H1 (cell line): ENCODE measurements at regions not wholly inside any gene's neighbourhood (a gene's known extent, or its start where the extent isn't known, plus 50 kb on each side); places are given as distances from the start of the nearest gene placed in this dataset.

Experiments used
- CTCF ChIA-PET: fragments of 300-600 bp; sonication (Branson Sonifier 250); formaldehyde crosslinking; loops from one replicate; lab custom pipeline; 2021; ENCODE audit not compliant: partially characterized antibody; lab: Charles Lee
- POLR2A ChIA-PET: fragments of 300-600 bp; sonication (Branson Sonifier 250); formaldehyde crosslinking; loops from one replicate; lab custom pipeline; 2021; ENCODE audit warnings: inconsistent platforms; ENCODE audit not compliant: partially characterized antibody; lab: Charles Lee
- DNase-seq, 2 experiments: peaks; one replicate each; pipeline versions ENCODE4 v3.0.0 to v3.0.0-alpha.2; 2010 to 2022; ENCODE audit warnings: low spot score in 2 of 2, low read depth in 1 of 2, mixed read lengths in 1 of 2
- FAIRE-seq: peaks from 2 replicates; lab custom pipeline; 2011; peaks lifted over from hg19 to GRCh38; lab: Jason Lieb, UNC
- H2AFZ ChIP-seq: 2 replicates; pipeline ENCODE4 v1.8.1; 2012; ENCODE audit warnings: low read length, inconsistent platforms
- H2AK5ac ChIP-seq: 2 replicates; pipeline ENCODE4 v1.6.1; 2013; ENCODE audit warnings: low read depth, low read length
- H2BK120ac ChIP-seq: replicated peaks from 2 replicates; pipeline ENCODE3; 2013; ENCODE audit warnings: low read depth, low read length, inconsistent platforms
- H2BK12ac ChIP-seq: 2 replicates; pipeline ENCODE4 v1.6.1; 2013; ENCODE audit warnings: low read depth, low read length
- H2BK15ac ChIP-seq: 2 replicates; pipeline ENCODE4 v1.6.1; 2013; ENCODE audit warnings: low read length
- H2BK20ac ChIP-seq: 2 replicates; pipeline ENCODE4 v1.6.1; 2013; ENCODE audit warnings: low read length
- H2BK5ac ChIP-seq: 2 replicates; pipeline ENCODE4 v1.6.1; 2013; ENCODE audit warnings: low read depth, low read length
- H3K14ac ChIP-seq: 2 replicates; pipeline ENCODE4 v1.6.1; 2013; ENCODE audit warnings: inconsistent platforms; ENCODE audit not compliant: insufficient read length
- H3K18ac ChIP-seq: 2 replicates; pipeline ENCODE4 v1.6.1; 2013; ENCODE audit warnings: low read length; ENCODE audit errors: extremely low read depth
- H3K23ac ChIP-seq: 2 replicates; pipeline ENCODE4 v1.6.1; 2013; ENCODE audit warnings: inconsistent platforms; ENCODE audit not compliant: insufficient read length
- H3K23me2 ChIP-seq: 2 replicates; pipeline ENCODE4 v1.6.1; 2013; ENCODE audit warnings: low read depth, low read length
- H3K27ac ChIP-seq: 2 replicates; pipeline ENCODE4 v1.6.1; 2011; ENCODE audit warnings: low read depth, low read length, inconsistent platforms
- H3K27me3 ChIP-seq, 4 experiments: replicated peaks in 1 of 4; 1 replicate in 1 of 4; 2 replicates in 3 of 4; pipeline versions ENCODE4 v1.6.1 to v1.8.1; 2011 to 2013; ENCODE audit warnings: low read length in 3 of 4, mild to moderate bottlenecking in 3 of 4, inconsistent platforms in 2 of 4, mixed read lengths in 2 of 4, moderate library complexity in 1 of 4; ENCODE audit not compliant: control insufficient read depth in 3 of 4, insufficient read depth in 3 of 4; ENCODE audit errors: extremely low read depth in 1 of 4
- H3K36me3 ChIP-seq, 4 experiments: 2 replicates each; pipeline versions ENCODE4 v1.6.1 to v1.8.1; 2011 to 2013; ENCODE audit warnings: mild to moderate bottlenecking in 4 of 4, low read length in 3 of 4, moderate library complexity in 2 of 4, control low read depth in 1 of 4, inconsistent platforms in 1 of 4; ENCODE audit not compliant: insufficient read depth in 4 of 4, control insufficient read depth in 2 of 4
- H3K4ac ChIP-seq: replicated peaks from 2 replicates; pipeline ENCODE3; 2013; ENCODE audit warnings: low read length, low read depth, mixed read lengths, inconsistent platforms; ENCODE audit not compliant: insufficient read length
- H3K4me1 ChIP-seq, 4 experiments: replicated peaks in 1 of 4; 1 replicate in 1 of 4; 2 replicates in 3 of 4; pipeline versions ENCODE4 v1.6.1 to v1.8.1; 2011 to 2013; ENCODE audit warnings: low read length in 3 of 4, inconsistent platforms in 2 of 4, mixed read lengths in 1 of 4; ENCODE audit not compliant: insufficient read depth in 4 of 4, control insufficient read depth in 3 of 4
- H3K4me2 ChIP-seq, 2 experiments: 2 replicates each; pipeline versions ENCODE4 v1.6.1 to v1.8.1; 2011 to 2013; ENCODE audit warnings: low read depth in 2 of 2, low read length in 2 of 2, control low read depth in 1 of 2, inconsistent platforms in 1 of 2, mild to moderate bottlenecking in 1 of 2; ENCODE audit not compliant: insufficient read depth in 1 of 2
- H3K4me3 ChIP-seq, 4 experiments: fragments of 200-600, 300-600 bp in 1 of 4; sonication (generic), shearing (Covaris generic), sonication (Bioruptor Twin) in 1 of 4; 2 replicates each; pipeline versions ENCODE4 v1.5.1 to v1.8.1; 2011 to 2016; ENCODE audit warnings: low read length in 4 of 4, low read depth in 3 of 4, control low read depth in 2 of 4, inconsistent platforms in 2 of 4, mild to moderate bottlenecking in 2 of 4, mixed read lengths in 1 of 4, moderate library complexity in 1 of 4; ENCODE audit not compliant: insufficient read depth in 2 of 4; ENCODE audit errors: extremely low read depth in 1 of 4
- H3K56ac ChIP-seq: replicated peaks from 2 replicates; pipeline ENCODE3; 2013; ENCODE audit warnings: low read depth, mild to moderate bottlenecking, mixed read lengths, low read length, inconsistent platforms; ENCODE audit not compliant: insufficient read length
- H3K79me1 ChIP-seq: 2 replicates; pipeline ENCODE4 v1.6.1; 2013; ENCODE audit warnings: low read depth, low read length, control low read depth
- H3K79me2 ChIP-seq, 2 experiments: 2 replicates each; pipeline versions ENCODE4 v1.6.1 to v1.8.1; 2012 to 2013; ENCODE audit warnings: low read length in 2 of 2, mild to moderate bottlenecking in 2 of 2, inconsistent platforms in 1 of 2; ENCODE audit not compliant: insufficient read depth in 2 of 2, control insufficient read depth in 1 of 2
- H3K9ac ChIP-seq, 4 experiments: replicated peaks in 1 of 4; 1 replicate in 1 of 4; 2 replicates in 3 of 4; pipeline versions ENCODE4 v1.6.1 to v1.8.1; 2011 to 2013; ENCODE audit warnings: low read depth in 3 of 4, low read length in 3 of 4, control low read depth in 2 of 4, mild to moderate bottlenecking in 2 of 4, moderate library complexity in 2 of 4, inconsistent platforms in 1 of 4; ENCODE audit errors: extremely low read depth in 1 of 4
- H3K9me3 ChIP-seq, 2 experiments: 2 replicates each; pipeline versions ENCODE4 v1.6.1 to v1.8.1; 2012 to 2013; ENCODE audit warnings: mild to moderate bottlenecking in 2 of 2, moderate library complexity in 2 of 2, control low read depth in 1 of 2, inconsistent platforms in 1 of 2, low read depth in 1 of 2, low read length in 1 of 2, mixed read lengths in 1 of 2; ENCODE audit not compliant: insufficient read depth in 2 of 2
- H4K20me1 ChIP-seq, 2 experiments: replicated peaks in 1 of 2; 2 replicates each; pipeline versions ENCODE3 to v1.8.1; 2011 to 2013; ENCODE audit warnings: inconsistent platforms in 2 of 2, low read length in 2 of 2, mild to moderate bottlenecking in 1 of 2; ENCODE audit not compliant: insufficient read depth in 2 of 2, control insufficient read depth in 1 of 2
- H4K5ac ChIP-seq: 2 replicates; pipeline ENCODE4 v1.6.1; 2013; ENCODE audit warnings: low read length, low read depth, mixed read lengths, inconsistent platforms; ENCODE audit not compliant: insufficient read length
- H4K8ac ChIP-seq: 2 replicates; pipeline ENCODE4 v1.8.0; 2013; ENCODE audit warnings: mild to moderate bottlenecking, moderate library complexity, low read length, inconsistent platforms; ENCODE audit not compliant: insufficient read depth; ENCODE audit errors: extremely low read depth
- H4K91ac ChIP-seq: replicated peaks from 2 replicates; pipeline ENCODE3; 2013; ENCODE audit warnings: low read length, mixed read lengths, inconsistent platforms; ENCODE audit not compliant: insufficient read length
- CBX5 ChIP-seq: fragments of 300-800, 300-1000 bp; sonication (generic); IDR thresholded peaks from 2 replicates; pipeline ENCODE4 v1.7.1; 2016; ENCODE audit warnings: antibody characterized with exemption, low read length, low read depth
- CBX8 ChIP-seq: fragments of 300-800, 300-1000 bp; sonication (generic); IDR thresholded peaks from 2 replicates; pipeline ENCODE4 v1.7.1; 2016; ENCODE audit warnings: low read depth, low read length, borderline replicate concordance
- CHD2 ChIP-seq: IDR thresholded peaks from 2 replicates; pipeline ENCODE4 v1.6.1; 2012; ENCODE audit warnings: low read length, improper control_type of control experiment
- CREB1 ChIP-seq: IDR thresholded peaks from 2 replicates; pipeline ENCODE4 v1.6.1; 2012; ENCODE audit warnings: inconsistent platforms
- JUN ChIP-seq: IDR thresholded peaks from 2 replicates; pipeline ENCODE4 v1.6.1; 2011; ENCODE audit warnings: low read depth, mild to moderate bottlenecking, improper control_type of control experiment, low read length
- KDM1A ChIP-seq: fragments of 200-600, 300-600 bp; sonication (generic); IDR thresholded peaks from 2 replicates; pipeline ENCODE4 v1.7.1; 2016; ENCODE audit warnings: mild to moderate bottlenecking, low read length, borderline replicate concordance
- KDM5A ChIP-seq: fragments of 200-600 bp; IDR thresholded peaks from 2 replicates; pipeline ENCODE4 v1.7.1; 2012; ENCODE audit warnings: mild to moderate bottlenecking, low read length, inconsistent platforms, mixed read lengths
- NANOG ChIP-seq: IDR thresholded peaks from 2 replicates; pipeline ENCODE4 v1.6.1; 2011; ENCODE audit warnings: low read length, low read depth, mild to moderate bottlenecking, inconsistent platforms; ENCODE audit not compliant: insufficient read depth, poor library complexity, severe bottlenecking
- POLR2AphosphoS5 ChIP-seq: IDR thresholded peaks from 2 replicates; pipeline ENCODE4 v1.6.1; 2011; ENCODE audit warnings: low read depth, low read length
- RAD21 ChIP-seq, 2 experiments: IDR thresholded peaks in 1 of 2; conservative IDR thresholded peaks in 1 of 2; 2 replicates each; pipeline ENCODE4 v1.6.1; 2011; ENCODE audit warnings: low read depth in 2 of 2, low read length in 2 of 2, improper control_type of control experiment in 1 of 2, inconsistent platforms in 1 of 2, mild to moderate bottlenecking in 1 of 2, moderate library complexity in 1 of 2
- RNF2 ChIP-seq: fragments of 200-900, 300-1000 bp; sonication (generic); IDR thresholded peaks from 2 replicates; pipeline ENCODE4 v1.7.1; 2016; ENCODE audit warnings: borderline replicate concordance, low read depth, mild to moderate bottlenecking, antibody characterized with exemption, low read length; ENCODE audit not compliant: poor library complexity, severe bottlenecking; ENCODE audit errors: missing control alignments
- SAP30 ChIP-seq: fragments of 300-600 bp; sonication (generic); IDR thresholded peaks from 2 replicates; pipeline ENCODE4 v1.7.1; 2012; ENCODE audit warnings: low read length, moderate library complexity, mild to moderate bottlenecking, inconsistent platforms; ENCODE audit not compliant: insufficient read depth, insufficient replicate concordance
- SIX5 ChIP-seq: IDR thresholded peaks from 2 replicates; pipeline ENCODE4 v1.6.1; 2011; ENCODE audit warnings: mild to moderate bottlenecking, low read depth, low read length
- TCF12 ChIP-seq: IDR thresholded peaks from 2 replicates; pipeline ENCODE4 v1.6.1; 2011; ENCODE audit warnings: low read depth, mild to moderate bottlenecking, low read length
- WGBS, 2 experiments: shearing (Covaris generic) in 1 of 2; methylation state at CpG; one replicate each; pipeline versions ENCODE4 v1.1.6 to v1.1.7; 2013 to 2015; ENCODE audit warnings: low lambda C conversion rate in 2 of 2, mixed read lengths in 2 of 2, inconsistent platforms in 1 of 2, low coverage in 1 of 2, missing lambda C conversion rate in 1 of 2; ENCODE audit not compliant: insufficient replicate concordance in 2 of 2, insufficient coverage in 1 of 2, insufficient read length in 1 of 2; ENCODE audit errors: extremely low coverage in 1 of 2, missing lambda C conversion rate in 1 of 2; 5-methylcytosine and 5-hydroxymethylcytosine counted together

- Histone ChIP-seq H3K56ac (no peak overlapping the region), H3K79me1 (no peaks in the 10 kb centered on the region), H3K4me3 (no peak overlapping the region), H2BK120ac (no peak overlapping the region), H4K91ac (no peak overlapping the region), H3K18ac (no peak overlapping the region), H3K9ac (no peak overlapping the region), H3K9me3 (no peaks in the 10 kb centered on the region), H3K4me2 (no peak overlapping the region), H3K14ac (no peak overlapping the region), H3K23ac (no peak overlapping the region), H2AK5ac (no peak overlapping the region), H2BK12ac (no peak overlapping the region), H2BK5ac (no peak overlapping the region), H3K27me3 (no peaks in the 10 kb centered on the region), H4K5ac (no peak overlapping the region), H3K79me2 (no peaks in the 10 kb centered on the region), H4K8ac (no peak overlapping the region), H3K4ac (no peak overlapping the region), H3K27ac (no peak overlapping the region), H3K36me3 (no peaks in the 10 kb centered on the region), H3K23me2 (no peaks in the 10 kb centered on the region), H2AFZ (no peak overlapping the region), H3K4me1 (no peaks in the 10 kb centered on the region), H4K20me1 (no peaks in the 10 kb centered on the region), H2BK20ac (no peak overlapping the region), H2BK15ac (no peak overlapping the region)
- ChIA-PET POLR2A (no interaction called here), CTCF (interaction anchor here (1.8 kb wide), 1 partner anchor 27 kb away, joined by 5 read pairs; no protein-coding TSS in a partner anchor)
- no peak for FAIRE-seq
- 85% methylated on average over 2 of the region's 2 CpGs; no CpG with 5 or more reads in 1 of the 2 experiments for WGBS, 2 experiments
- no peak for DNase-seq
- TF ChIP-seq POLR2AphosphoS5 (no peak), NANOG (no peak), JUN (no peak), SIX5 (no peak), SAP30 (no peak), TCF12 (no peak), CHD2 (no peak), CREB1 (no peak), CBX8 (no peak), CBX5 (no peak), KDM1A (no peak), RNF2 (no peak), KDM5A (no peak), RAD21 (IDR thresholded peaks at IDR 0.05 in 1 of 2, conservative IDR thresholded peaks at IDR 0.05 in 1 of 2; ENCODE audit: low read depth in 2 of 2, low read length in 2 of 2) (no peak)
These were observed 90.1 kb upstream of the AGA start for GRCh38 chr4:177532358-177532757.
